GM12878 (cell line): ENCODE measurements at regions not wholly inside any gene's neighbourhood (a gene's known extent, or its start where the extent isn't known, plus 50 kb on each side); places are given as distances from the start of the nearest gene placed in this dataset.

ENCODE experiments used
- ATAC-seq: fragments of 200-7000 bp; cut with Tn5 transposase; 3 replicates; pipeline ENCODE4 v1.9.1; 2020; ENCODE audit warnings: mild to moderate bottlenecking, moderate library complexity
- BruUV-seq: library from RNA; stranded (reverse); fragments of 400-500 nt; replicated peaks from 2 replicates; lab custom pipeline; 2021; lab: Mats Ljungman, UMichigan
- CTCF ChIA-PET: fragments of 300-600 bp; sonication (Branson Sonifier 250); formaldehyde crosslinking; extraction: SDS; loops from one replicate; lab custom pipeline; 2021; ENCODE audit warnings: inconsistent platforms; lab: Yijun Ruan, JAX
- POLR2A ChIA-PET: fragments of 350-600 bp; formaldehyde crosslinking; extraction: SDS; loops from one replicate; lab custom pipeline; 2021; ENCODE audit warnings: inconsistent platforms; lab: Charles Lee
- RAD21 ChIA-PET: fragments of 300-600 bp; sonication (Branson Sonifier 250); formaldehyde crosslinking; loops from one replicate; lab custom pipeline; 2023; ENCODE audit warnings: antibody characterized with exemption; ENCODE audit not compliant: unreplicated experiment; lab: Charles Lee
- SMC1A ChIA-PET: fragments of 300-600 bp; sonication (Branson Sonifier 250); formaldehyde crosslinking; loops from one replicate; lab custom pipeline; 2023; ENCODE audit not compliant: unreplicated experiment, uncharacterized antibody; lab: Charles Lee
- DNase-seq: peaks from one replicate; pipeline ENCODE4 v3.0.0-alpha.2; 2011; ENCODE audit warnings: low read depth, low spot score
- FAIRE-seq: peaks from 3 replicates; lab custom pipeline; 2011; peaks lifted over from hg19 to GRCh38; lab: Jason Lieb, UNC
- H2AFZ ChIP-seq: 2 replicates; pipeline ENCODE4 v1.6.0; 2011; ENCODE audit warnings: low read depth, low read length, control low read depth; ENCODE audit not compliant: control insufficient read depth
- H3K27ac ChIP-seq: 2 replicates; pipeline ENCODE4 v1.5.1; 2011; ENCODE audit warnings: control low read depth; ENCODE audit not compliant: control insufficient read depth, insufficient read depth
- H3K27me3 ChIP-seq, 2 experiments: replicated peaks in 1 of 2; 2 replicates each; pipeline versions ENCODE4 v1.6.0 to v1.6.1; 2011; ENCODE audit warnings: low read length in 1 of 2; ENCODE audit not compliant: control insufficient read depth in 2 of 2, insufficient read depth in 2 of 2
- H3K36me3 ChIP-seq, 2 experiments: 2 replicates each; pipeline ENCODE4 v1.5.1; 2011; ENCODE audit warnings: low read length in 1 of 2; ENCODE audit not compliant: control insufficient read depth in 2 of 2, insufficient read depth in 2 of 2
- H3K4me1 ChIP-seq: 2 replicates; pipeline ENCODE4 v1.6.1; 2011; ENCODE audit warnings: mild to moderate bottlenecking, low read length, moderate library complexity, mixed read lengths; ENCODE audit not compliant: control insufficient read depth, insufficient read depth
- H3K4me2 ChIP-seq: 2 replicates; pipeline ENCODE4 v1.6.0; 2011; ENCODE audit warnings: control low read depth; ENCODE audit not compliant: control insufficient read depth, insufficient read depth
- H3K4me3 ChIP-seq: fragments of 200-600 bp; sonication (generic); 2 replicates; pipeline ENCODE4 v1.5.1; 2016
- H3K79me2 ChIP-seq: 2 replicates; pipeline ENCODE4 v1.6.0; 2011; ENCODE audit warnings: low read length; ENCODE audit not compliant: control insufficient read depth, insufficient read depth
- H3K9ac ChIP-seq: 2 replicates; pipeline ENCODE4 v1.8.0; 2011; ENCODE audit warnings: low read length, control low read depth, mixed read lengths; ENCODE audit not compliant: control insufficient read depth, insufficient read depth
- H3K9me3 ChIP-seq: replicated peaks from 3 replicates; pipeline ENCODE4 v1.5.1; 2011; ENCODE audit warnings: mild to moderate bottlenecking, low read length; ENCODE audit not compliant: control insufficient read depth, insufficient read depth
- H4K20me1 ChIP-seq: 2 replicates; pipeline ENCODE4 v1.6.0; 2011; ENCODE audit not compliant: control insufficient read depth, insufficient read depth
- ATF7 ChIP-seq: fragments of 450-650 bp; IDR thresholded peaks from 2 replicates; pipeline ENCODE4 v1.6.1; 2016; ENCODE audit warnings: low read depth, mild to moderate bottlenecking
- BCL3 ChIP-seq: IDR thresholded peaks from 2 replicates; pipeline ENCODE4 v1.6.1; 2011; ENCODE audit warnings: borderline replicate concordance, low read depth, mild to moderate bottlenecking, moderate library complexity, low read length; ENCODE audit not compliant: insufficient read depth, poor library complexity, severe bottlenecking
- CEBPZ ChIP-seq: fragments of 150-350 bp; IDR thresholded peaks from 2 replicates; pipeline ENCODE4 v1.6.1; 2016; ENCODE audit warnings: low read depth, low read length
- E4F1 ChIP-seq: fragments of 450-650 bp; IDR thresholded peaks from 2 replicates; pipeline ENCODE4 v1.6.1; 2018; ENCODE audit warnings: borderline replicate concordance, mild to moderate bottlenecking; ENCODE audit not compliant: partially characterized antibody
- IKZF2 ChIP-seq, 2 experiments: fragments of 450-650 bp; IDR thresholded peaks; 2 replicates each; pipeline ENCODE4 v1.6.1; 2017; ENCODE audit warnings: mild to moderate bottlenecking in 2 of 2, moderate library complexity in 2 of 2
- JUNB ChIP-seq: IDR thresholded peaks from 2 replicates; pipeline ENCODE4 v1.6.1; 2016; ENCODE audit warnings: antibody characterized with exemption, mild to moderate bottlenecking
- PAX8 ChIP-seq: fragments of 450-650 bp; IDR thresholded peaks from 2 replicates; pipeline ENCODE4 v1.6.1; 2017; ENCODE audit warnings: mild to moderate bottlenecking, moderate library complexity
- RBBP5 ChIP-seq: fragments of 200-600 bp; sonication (generic); conservative IDR thresholded peaks from 2 replicates; pipeline ENCODE4 v1.6.1; 2016
- RUNX3 ChIP-seq: IDR thresholded peaks from 2 replicates; pipeline ENCODE4 v1.6.1; 2012; ENCODE audit warnings: low read length, inconsistent platforms
- SIX5 ChIP-seq: IDR thresholded peaks from 2 replicates; pipeline ENCODE4 v1.6.1; 2011; ENCODE audit warnings: mild to moderate bottlenecking, low read depth, low read length, moderate library complexity; ENCODE audit not compliant: severe bottlenecking
- SPI1 ChIP-seq: IDR thresholded peaks from 2 replicates; pipeline ENCODE4 v1.6.1; 2011; ENCODE audit warnings: low read depth, mild to moderate bottlenecking, low read length, moderate library complexity, borderline replicate concordance; ENCODE audit not compliant: insufficient read depth
- YBX1 ChIP-seq: fragments of 450-650 bp; IDR thresholded peaks from 2 replicates; pipeline ENCODE4 v1.6.1; 2016; ENCODE audit warnings: antibody characterized with exemption
- WGBS: methylation state at CpG from one replicate; pipeline ENCODE4 v1.1.6; 2016; ENCODE audit warnings: low lambda C conversion rate; ENCODE audit not compliant: insufficient replicate concordance, insufficient coverage; ENCODE audit errors: missing lambda C conversion rate; 5-methylcytosine and 5-hydroxymethylcytosine counted together
- in situ Hi-C: fragments of 300-500 bp; cut with MboI; formaldehyde crosslinking; loops from 9 replicates; pipeline ENCODE4 v1.14.3; 2018; ENCODE audit warnings: mixed read lengths
- intact Hi-C: fragments of 100-400 bp; cut with micrococcal nuclease; formaldehyde crosslinking; loops from one replicate; pipeline ENCODE4 v1.14.2; 2022; ENCODE audit not compliant: unreplicated experiment

GRCh38 chr3:124059580-124059979, 67.7 kb upstream of the ROPN1 start:
- H3K27me3 ChIP-seq = peaks cover 3 to 4% of the 10 kb centered on the region in 2 experiments; a peak in 3 of 4 replicates
- H3K9me3 ChIP-seq = no peaks in the 10 kb centered on the region
- H2AFZ ChIP-seq = no peak overlapping the region
- H3K9ac ChIP-seq = no peak overlapping the region
- ChIA-PET CTCF (no interaction called here), SMC1A (no interaction called here), RAD21 (no interaction called here), POLR2A (no interaction called here)
- FAIRE-seq (no peak), DNase-seq (no peak), ATAC-seq (no peak)
- no peaks in the 10 kb centered on the region for H3K36me3 ChIP-seq
- H3K4me2 ChIP-seq = no peak overlapping the region
- peak; percentile 77 for TF ChIP-seq ATF7
- no peak for TF ChIP-seq SIX5
- no peak for TF ChIP-seq SPI1
- TF ChIP-seq PAX8 = no peak
- TF ChIP-seq YBX1 = no peak
- TF ChIP-seq RBBP5 = no peak
- TF ChIP-seq E4F1 = no peak
- TF ChIP-seq RUNX3 = 0 out of 2 replicates have a peak, but pooled peaks have one; percentile 15
- no peak for TF ChIP-seq IKZF2 (IDR thresholded peaks at IDR 0.05)
- TF ChIP-seq BCL3 = no peak
- no peak for TF ChIP-seq JUNB
- no peak for TF ChIP-seq CEBPZ
- H4K20me1 ChIP-seq = no peaks in the 10 kb centered on the region
- 0% methylated on average over 1 of the region's 1 CpG for WGBS
- no peaks in the 10 kb centered on the region for H3K79me2 ChIP-seq
- in situ Hi-C loops (no loop called here), intact Hi-C loops (no loop called here)
- BruUV-seq = no TSS peak
- no peak overlapping the region for H3K4me3 ChIP-seq
- H3K4me1 ChIP-seq = no peaks in the 10 kb centered on the region
- no peak overlapping the region for H3K27ac ChIP-seq
